Cardiac muscle cell (in vitro differentiated cells and primary cell): ENCODE measurements at regions not wholly inside any gene's neighbourhood (a gene's known extent, or its start where the extent isn't known, plus 50 kb on each side); places are given as distances from the start of the nearest gene placed in this dataset.

Experiments used
- DNase-seq, 2 donors: peaks; one replicate each; pipeline versions ENCODE4 v3.0.0 to v3.0.0-alpha.2; 2010 to 2017; ENCODE audit warnings: low read depth in 1 of 2, low spot score in 1 of 2
- H3K27ac ChIP-seq: fragments of 200-600 bp; sonication (generic); 2 replicates; pipeline ENCODE4 v1.5.1; 2016
- H3K27me3 ChIP-seq: fragments of 200-600 bp; sonication (generic); 2 replicates; pipeline ENCODE4 v1.6.0; 2016; ENCODE audit warnings: control low read depth
- H3K36me3 ChIP-seq: fragments of 200-600 bp; sonication (generic); 2 replicates; pipeline ENCODE4 v1.5.1; 2016; ENCODE audit warnings: control low read depth
- H3K4me1 ChIP-seq: fragments of 200-600 bp; sonication (generic); 2 replicates; pipeline ENCODE4 v1.8.1; 2017; ENCODE audit warnings: low read depth, mild to moderate bottlenecking, mixed run types
- H3K4me3 ChIP-seq: fragments of 200-600 bp; sonication (generic); 2 replicates; pipeline ENCODE4 v1.5.1; 2016; ENCODE audit warnings: mild to moderate bottlenecking
- H3K9me3 ChIP-seq: fragments of 200-600 bp; sonication (generic); 2 replicates; pipeline ENCODE4 v1.5.1; 2017; ENCODE audit warnings: low read depth, mild to moderate bottlenecking, control low read depth
- CTCF ChIP-seq: IDR thresholded peaks from 2 replicates; pipeline ENCODE4 v1.5.1; 2012; ENCODE audit warnings: low read depth, mild to moderate bottlenecking, low read length

GRCh38 chr6:44036699-44037101 is 90.6 kb downstream of the MRPL14 start:
- peaks cover 6% of the 10 kb centered on the region for H3K4me1 ChIP-seq
- no peaks in the 10 kb centered on the region for H3K36me3 ChIP-seq
- H3K4me3 ChIP-seq, result no peak overlapping the region
- no peak for TF ChIP-seq CTCF
- no peaks in the 10 kb centered on the region for H3K27me3 ChIP-seq
- H3K27ac ChIP-seq, result no peak overlapping the region
- H3K9me3 ChIP-seq, result no peaks in the 10 kb centered on the region
- no peak for DNase-seq

GRCh38 chr6:44036196-44036595 is 91.1 kb downstream of the MRPL14 start:
- H3K4me3 ChIP-seq, result no peak overlapping the region
- no peak for TF ChIP-seq CTCF
- no peak for DNase-seq

GRCh38 chr6:44035621-44036020 is 91.6 kb downstream of the MRPL14 start:
- TF ChIP-seq CTCF, result no peak
- DNase-seq, result peak in 1 of 2 donors; percentile 42

More at GRCh38 chr6:44036196-44036595, 91.1 kb downstream of the MRPL14 start:
- H3K4me1 ChIP-seq, result peaks cover 1% of the 10 kb centered on the region
- no peaks in the 10 kb centered on the region for H3K9me3 ChIP-seq
- no peaks in the 10 kb centered on the region for H3K27me3 ChIP-seq
- no peaks in the 10 kb centered on the region for H3K36me3 ChIP-seq
- H3K27ac ChIP-seq, result no peak overlapping the region

GRCh38 chr6:44034931-44035345 is 92.3 kb downstream of the MRPL14 start:
- Histone ChIP-seq H3K27me3 (no peaks in the 10 kb centered on the region), H3K4me1 (no peaks in the 10 kb centered on the region), H3K4me3 (no peak overlapping the region), H3K27ac (no peak overlapping the region), H3K36me3 (no peaks in the 10 kb centered on the region), H3K9me3 (no peaks in the 10 kb centered on the region)
- TF ChIP-seq CTCF, result no peak
- no peak for DNase-seq

More at GRCh38 chr6:44035621-44036020, 91.6 kb downstream of the MRPL14 start:
- Histone ChIP-seq H3K27ac (no peak overlapping the region), H3K9me3 (no peaks in the 10 kb centered on the region), H3K27me3 (no peaks in the 10 kb centered on the region), H3K4me3 (no peak overlapping the region), H3K36me3 (no peaks in the 10 kb centered on the region), H3K4me1 (no peaks in the 10 kb centered on the region)

- Histone ChIP-seq H3K36me3 (no peaks in the 10 kb centered on the region), H3K4me3 (no peak overlapping the region), H3K4me1 (no peaks in the 10 kb centered on the region), H3K27me3 (no peaks in the 10 kb centered on the region), H3K9me3 (no peaks in the 10 kb centered on the region), H3K27ac (no peak overlapping the region)
- no peak for DNase-seq
- no peak for TF ChIP-seq CTCF
Measured at GRCh38 chr6:44034391-44034861, 92.8 kb downstream of the MRPL14 start.
